ENCODE measurements at regions not wholly inside any gene's neighbourhood (a gene's known extent, or its start where the extent isn't known, plus 50 kb on each side); places are given as distances from the start of the nearest gene placed in this dataset.

DNA sequence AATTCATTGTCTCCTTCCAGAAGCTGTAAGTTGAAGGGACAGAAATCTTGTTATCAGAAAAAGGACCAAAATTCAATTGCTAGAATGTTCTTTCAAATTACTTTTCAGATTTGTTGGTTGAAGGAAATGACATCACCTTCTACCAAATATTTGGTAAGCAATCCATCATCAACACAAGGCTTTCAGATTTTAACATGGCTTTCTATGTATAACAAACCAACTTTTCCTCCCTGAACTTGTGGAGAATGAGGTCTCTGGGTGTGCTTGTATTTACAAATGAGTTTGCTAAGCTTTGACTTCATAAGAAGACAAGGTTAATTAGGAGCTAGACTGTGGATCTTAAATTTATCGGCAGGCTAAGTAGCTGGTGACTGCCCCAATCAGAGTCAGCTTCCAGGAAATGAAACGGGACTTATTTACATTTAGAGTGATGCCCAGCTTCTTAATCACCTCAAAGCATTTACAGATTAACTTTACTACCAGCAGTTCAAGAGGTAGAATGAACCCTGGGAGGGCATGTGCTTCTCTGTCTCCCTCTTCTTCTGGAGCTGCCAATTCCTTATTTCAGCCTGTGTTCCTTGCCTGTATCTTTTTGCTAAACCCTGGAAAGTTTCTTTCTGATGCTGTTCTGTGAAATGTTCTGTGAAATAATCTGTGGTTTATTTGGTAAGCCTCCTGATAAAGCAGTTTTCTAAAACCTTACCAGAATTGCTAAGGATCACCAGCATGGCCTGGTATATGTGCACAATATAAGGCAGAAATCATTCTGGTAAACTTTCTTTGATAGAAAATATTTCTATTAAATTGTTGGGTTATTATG lies 248.8 kb upstream of the FZD8 start:
- no peak overlapping the region for H3K27ac ChIP-seq (ENCODE audit: insufficient read depth, low read length)
- dilution Hi-C loops (cut with HindIII; ENCODE audit: low sequenced_read_pairs, unreplicated experiment) (no loop called here), in situ Hi-C loops (cut with MboI; ENCODE audit: low sequenced_read_pairs) (no loop called here), intact Hi-C loops (cut with micrococcal nuclease) (no loop called here)
- peak overlapping the region in 1 of 2 experiments; percentile 68; a peak in 2 of 4 replicates for H4K8ac ChIP-seq (ENCODE audit: low read depth in 2 of 2, low read length in 2 of 2)
- H3K9me3 ChIP-seq (ENCODE audit: control insufficient read depth, insufficient read depth, low read length) = no peaks in the 10 kb centered on the region
- no peak overlapping the region for H3K4me3 ChIP-seq (ENCODE audit: insufficient read depth, low read depth, low read length)
- no peak overlapping the region for H2AK5ac ChIP-seq (ENCODE audit: low read depth, low read length)
- H3K4me1 ChIP-seq (ENCODE audit: control insufficient read depth, insufficient read depth, low read length) = peaks cover 21% of the 10 kb centered on the region
- H2AFZ ChIP-seq (replicated peaks; ENCODE audit: low read length, poor library complexity) = peak overlapping the region; percentile 74
- 0 out of 2 replicates have a peak overlapping the region, but pooled peaks have one; percentile 26 for H3K14ac ChIP-seq (replicated peaks; ENCODE audit: low read depth, low read length)
- H3K9ac ChIP-seq (ENCODE audit: low read depth, low read length) = peak overlapping the region; percentile 13; the same call in 1 of the 2 replicates
- H2BK15ac ChIP-seq (ENCODE audit: low read depth, low read length) = peak overlapping the region; percentile 75; the same call in 2 of the 3 replicates
- H3K4me2 ChIP-seq (ENCODE audit: low read depth, low read length) = peak overlapping the region; percentile 41; the same call in 1 of the 2 replicates
- no peak overlapping the region for H2AK9ac ChIP-seq (replicated peaks; ENCODE audit: low read depth, low read length, poor library complexity)
- peak overlapping the region; percentile 47 for H2BK5ac ChIP-seq (ENCODE audit: low read depth, low read length, poor library complexity, severe bottlenecking)
- peak overlapping the region; percentile 94 for H3K18ac ChIP-seq (ENCODE audit: low read depth, low read length)
- H2BK120ac ChIP-seq (ENCODE audit: low read depth, low read length) = peak overlapping the region; percentile 71
- peak; percentile 24 for ATAC-seq (ENCODE audit: low read depth)
- POLR2A ChIA-PET (ENCODE audit: unreplicated experiment) = no interaction called here
- no peaks in the 10 kb centered on the region for H4K20me1 ChIP-seq (ENCODE audit: insufficient read depth, low read length)
- no TSS peak for BruUV-seq (replicated peaks)
- CTCF ChIA-PET = no interaction called here
- no peaks in the 10 kb centered on the region for H3K79me1 ChIP-seq (ENCODE audit: low read depth in 1 of 2, low read length in 2 of 2)
- peak overlapping the region; percentile 32; the same call in 1 of the 2 replicates for H2BK20ac ChIP-seq (ENCODE audit: low read depth, low read length)
- no CpG with 5 or more reads among the region's 2 CpGs for WGBS, 2 experiments (ENCODE audit: extremely low coverage in 2 of 2, insufficient read length in 1 of 2)
- H3K27me3 ChIP-seq (ENCODE audit: control insufficient read depth, insufficient read depth, low read length) = no peaks in the 10 kb centered on the region
- H4K91ac ChIP-seq (ENCODE audit: insufficient read depth, low read depth, low read length) = peak overlapping the region; percentile 27; the same call in 1 of the 2 replicates
- H3K9me1 ChIP-seq (ENCODE audit: insufficient read depth, low read length) = peaks cover 6% of the 10 kb centered on the region; the same call in 1 of the 2 replicates
- H3K56ac ChIP-seq (ENCODE audit: extremely low read depth, insufficient read depth, low read length) = no peak overlapping the region
- H3K23ac ChIP-seq (ENCODE audit: low read depth, low read length) = peak overlapping the region; percentile 66
- peak overlapping the region; percentile 84 for H4K5ac ChIP-seq (ENCODE audit: low read depth, low read length)
- H3K36me3 ChIP-seq (ENCODE audit: control insufficient read depth, insufficient read depth, low read length) = no peaks in the 10 kb centered on the region
- peak overlapping the region; percentile 30 for H3K4ac ChIP-seq (ENCODE audit: low read depth, low read length)
- TF ChIP-seq MAZ (IDR thresholded peaks at IDR 0.05; ENCODE audit: borderline replicate concordance, low read depth, low read length) (no peak), FOS (IDR thresholded peaks at IDR 0.05; ENCODE audit: low read depth, low read length) (no peak), MAFK (IDR thresholded peaks at IDR 0.05; ENCODE audit: low read depth, low read length) (no peak)
- TF ChIP-seq, protein P1, sequence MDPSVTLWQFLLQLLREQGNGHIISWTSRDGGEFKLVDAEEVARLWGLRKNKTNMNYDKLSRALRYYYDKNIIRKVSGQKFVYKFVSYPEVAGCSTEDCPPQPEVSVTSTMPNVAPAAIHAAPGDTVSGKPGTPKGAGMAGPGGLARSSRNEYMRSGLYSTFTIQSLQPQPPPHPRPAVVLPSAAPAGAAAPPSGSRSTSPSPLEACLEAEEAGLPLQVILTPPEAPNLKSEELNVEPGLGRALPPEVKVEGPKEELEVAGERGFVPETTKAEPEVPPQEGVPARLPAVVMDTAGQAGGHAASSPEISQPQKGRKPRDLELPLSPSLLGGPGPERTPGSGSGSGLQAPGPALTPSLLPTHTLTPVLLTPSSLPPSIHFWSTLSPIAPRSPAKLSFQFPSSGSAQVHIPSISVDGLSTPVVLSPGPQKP (IDR thresholded peaks at IDR 0.05; ENCODE audit: borderline replicate concordance, low read depth, low read length) = no peak
- DNase-seq = no peak

Data from IMR-90 (cell line).